Calu3 (cell line): ENCODE measurements at regions not wholly inside any gene's neighbourhood (a gene's known extent, or its start where the extent isn't known, plus 50 kb on each side); places are given as distances from the start of the nearest gene placed in this dataset.

Source experiments
- BruUV-seq: library from RNA; stranded (reverse); fragments of 400-500 nt; replicated peaks from 2 replicates; lab custom pipeline; 2021; lab: Mats Ljungman, UMichigan
- CTCF ChIA-PET: fragments of 300-600 bp; sonication (Branson Sonifier 250); formaldehyde crosslinking; loops from one replicate; lab custom pipeline; 2022; ENCODE audit warnings: antibody characterized with exemption; lab: Charles Lee
- DNase-seq: peaks from one replicate; pipeline ENCODE4 v3.0.0; 2022
- H3K27ac Mint-ChIP-seq: one replicate; pipeline ENCODE4 v1.8.0; 2022; ENCODE audit warnings: mixed read lengths; ENCODE audit not compliant: unreplicated experiment
- H3K27me3 Mint-ChIP-seq: one replicate; pipeline ENCODE4 v1.8.0; 2022; ENCODE audit warnings: mixed read lengths; ENCODE audit not compliant: unreplicated experiment
- H3K36me3 Mint-ChIP-seq: one replicate; pipeline ENCODE4 v1.8.0; 2022; ENCODE audit warnings: mild to moderate bottlenecking, moderate library complexity, mixed read lengths; ENCODE audit not compliant: insufficient read depth, unreplicated experiment
- H3K4me1 Mint-ChIP-seq: one replicate; pipeline ENCODE4 v1.8.0; 2022; ENCODE audit warnings: mild to moderate bottlenecking, low read depth, mixed read lengths; ENCODE audit not compliant: unreplicated experiment
- H3K4me3 Mint-ChIP-seq: one replicate; pipeline ENCODE4 v1.8.0; 2022; ENCODE audit warnings: mild to moderate bottlenecking, low read depth, moderate library complexity, mixed read lengths; ENCODE audit not compliant: unreplicated experiment
- H3K9me3 Mint-ChIP-seq: one replicate; pipeline ENCODE4 v1.8.0; 2022; ENCODE audit warnings: low read depth, mixed read lengths; ENCODE audit not compliant: unreplicated experiment
- intact Hi-C: fragments of 100-400 bp; cut with micrococcal nuclease; formaldehyde crosslinking; loops from one replicate; pipeline ENCODE4 v1.10.0; 2022; ENCODE audit not compliant: unreplicated experiment
- TF ChIP-seq, protein P1 (sequence below): fragments of 200-600 bp; IDR thresholded peaks from one replicate; pipeline ENCODE4 v1.8.0; 2022; ENCODE audit warnings: antibody characterized with exemption; ENCODE audit not compliant: unreplicated experiment

DNA sequence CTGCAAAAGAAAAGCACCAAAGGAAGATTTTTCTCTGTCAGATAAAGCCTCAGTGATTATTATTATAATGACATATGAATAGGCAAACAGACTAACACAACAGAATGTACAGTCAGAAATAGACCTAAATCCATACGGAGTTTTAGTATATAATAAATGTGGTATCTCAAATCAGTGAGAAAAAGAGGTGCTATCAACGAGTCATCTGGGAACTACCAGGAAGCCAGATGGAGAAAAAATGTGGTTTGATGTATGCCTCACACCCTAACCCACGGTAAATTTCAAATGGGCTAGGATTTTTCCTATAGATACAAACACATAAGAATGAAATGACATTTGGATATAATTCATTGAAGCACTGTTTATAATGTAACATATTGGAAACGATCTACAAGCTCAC lies 110.3 kb downstream of the ODF2L start:
- intact Hi-C loops, result no loop called here
- Mint-ChIP-seq H3K27ac (no peak overlapping the region), H3K4me3 (no peak overlapping the region), H3K9me3 (no peaks in the 10 kb centered on the region), H3K27me3 (no peaks in the 10 kb centered on the region), H3K36me3 (peaks cover 4% of the 10 kb centered on the region), H3K4me1 (no peaks in the 10 kb centered on the region)
- TF ChIP-seq, protein P1, sequence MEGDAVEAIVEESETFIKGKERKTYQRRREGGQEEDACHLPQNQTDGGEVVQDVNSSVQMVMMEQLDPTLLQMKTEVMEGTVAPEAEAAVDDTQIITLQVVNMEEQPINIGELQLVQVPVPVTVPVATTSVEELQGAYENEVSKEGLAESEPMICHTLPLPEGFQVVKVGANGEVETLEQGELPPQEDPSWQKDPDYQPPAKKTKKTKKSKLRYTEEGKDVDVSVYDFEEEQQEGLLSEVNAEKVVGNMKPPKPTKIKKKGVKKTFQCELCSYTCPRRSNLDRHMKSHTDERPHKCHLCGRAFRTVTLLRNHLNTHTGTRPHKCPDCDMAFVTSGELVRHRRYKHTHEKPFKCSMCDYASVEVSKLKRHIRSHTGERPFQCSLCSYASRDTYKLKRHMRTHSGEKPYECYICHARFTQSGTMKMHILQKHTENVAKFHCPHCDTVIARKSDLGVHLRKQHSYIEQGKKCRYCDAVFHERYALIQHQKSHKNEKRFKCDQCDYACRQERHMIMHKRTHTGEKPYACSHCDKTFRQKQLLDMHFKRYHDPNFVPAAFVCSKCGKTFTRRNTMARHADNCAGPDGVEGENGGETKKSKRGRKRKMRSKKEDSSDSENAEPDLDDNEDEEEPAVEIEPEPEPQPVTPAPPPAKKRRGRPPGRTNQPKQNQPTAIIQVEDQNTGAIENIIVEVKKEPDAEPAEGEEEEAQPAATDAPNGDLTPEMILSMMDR, result no peak
- no peak for DNase-seq
- no TSS peak for BruUV-seq
- CTCF ChIA-PET, result no interaction called here

DNA sequence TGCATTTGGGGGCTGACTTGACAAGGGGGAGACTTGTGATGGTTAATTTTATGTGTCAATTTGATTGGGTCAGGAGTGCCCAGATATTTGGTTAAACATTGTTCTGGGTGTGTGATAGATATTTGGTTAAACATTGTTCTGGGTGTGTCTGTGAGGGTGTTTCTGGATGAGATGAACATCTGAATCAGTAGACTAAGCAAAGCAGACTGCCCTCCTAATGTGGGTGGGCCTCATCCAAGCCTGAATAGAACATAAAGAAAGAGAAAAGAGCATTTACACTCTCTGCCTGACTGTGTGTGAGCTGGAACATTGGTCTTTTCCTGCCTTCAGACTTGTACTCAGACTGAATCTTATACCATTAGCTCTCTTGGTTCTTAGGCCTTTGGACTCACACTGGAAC lies 113.5 kb downstream of the ODF2L start:
- TF ChIP-seq, protein P1, result no peak
- intact Hi-C loops, result no loop called here
- no TSS peak for BruUV-seq

DNA sequence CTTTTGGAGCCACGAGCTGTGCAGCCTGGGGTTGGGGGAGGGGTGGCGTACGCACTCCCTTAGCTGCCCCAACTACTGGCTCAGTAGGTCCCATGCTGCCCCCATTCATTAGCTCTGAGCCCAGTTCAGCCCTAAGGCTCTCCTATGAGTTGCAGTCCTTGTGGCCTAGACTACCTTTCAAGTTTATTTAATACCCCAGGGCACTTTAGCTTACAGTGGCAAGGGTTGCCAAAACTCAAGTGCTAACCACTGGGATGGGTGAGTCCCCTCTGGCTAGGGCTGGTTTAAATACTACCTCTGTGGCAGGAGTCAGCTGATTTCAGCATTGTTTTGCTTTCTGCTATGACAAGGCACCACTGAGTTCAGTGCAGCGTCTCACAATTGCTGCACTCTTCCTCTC lies 118.2 kb downstream of the ODF2L start:
- intact Hi-C loops, result no loop called here
- Mint-ChIP-seq H3K27me3 (no peaks in the 10 kb centered on the region), H3K4me3 (no peak overlapping the region), H3K27ac (no peak overlapping the region), H3K36me3 (peaks cover 4% of the 10 kb centered on the region), H3K4me1 (no peaks in the 10 kb centered on the region), H3K9me3 (no peaks in the 10 kb centered on the region)
- no peak for DNase-seq
- TF ChIP-seq, protein P1, result no peak
- no TSS peak for BruUV-seq
- CTCF ChIA-PET, result no interaction called here

More for the DNA sequence above, 113.5 kb downstream of the ODF2L start:
- peaks cover 4% of the 10 kb centered on the region for H3K36me3 Mint-ChIP-seq
- no peak overlapping the region for H3K4me3 Mint-ChIP-seq
- no peak overlapping the region for H3K27ac Mint-ChIP-seq
- no peaks in the 10 kb centered on the region for H3K27me3 Mint-ChIP-seq
- no peaks in the 10 kb centered on the region for H3K9me3 Mint-ChIP-seq
- CTCF ChIA-PET, result no interaction called here
- no peak for DNase-seq
- H3K4me1 Mint-ChIP-seq, result no peaks in the 10 kb centered on the region

DNA sequence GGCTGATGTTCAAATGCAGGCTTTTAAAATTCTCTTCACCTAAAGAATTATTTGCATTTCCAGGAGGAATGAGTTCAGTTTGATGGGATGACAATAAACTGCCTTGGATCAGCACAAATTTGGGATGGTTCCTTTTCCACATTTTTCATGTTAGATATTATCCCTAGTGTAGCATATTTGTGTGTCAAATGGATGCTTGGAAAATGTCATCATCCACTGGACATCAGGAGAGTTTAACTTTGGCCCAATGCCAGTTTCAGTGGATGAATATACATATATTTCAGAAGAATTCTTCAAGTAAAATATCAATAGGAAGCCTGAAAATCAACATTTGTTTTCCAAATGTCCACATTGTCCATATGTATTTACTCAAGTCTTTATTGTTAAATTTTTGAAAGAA lies 116.5 kb upstream of the COL24A1 start:
- CTCF ChIA-PET, result interaction anchor here (0.7 kb wide), 1 partner anchor 7 kb away, joined by 3 read pairs; no protein-coding TSS in a partner anchor
- Mint-ChIP-seq H3K4me1 (no peaks in the 10 kb centered on the region), H3K27me3 (no peaks in the 10 kb centered on the region), H3K27ac (no peak overlapping the region), H3K9me3 (no peaks in the 10 kb centered on the region), H3K4me3 (no peak overlapping the region), H3K36me3 (no peaks in the 10 kb centered on the region)
- BruUV-seq, result no TSS peak
- intact Hi-C loops, result no loop called here
- DNase-seq, result no peak
- TF ChIP-seq, protein P1, result no peak
